AG04450 (cell line): ENCODE measurements at regions not wholly inside any gene's neighbourhood (a gene's known extent, or its start where the extent isn't known, plus 50 kb on each side); places are given as distances from the start of the nearest gene placed in this dataset.

Source experiments
- CTCF ChIA-PET: fragments of 300-600, 350-600 bp; formaldehyde crosslinking; extraction: SDS; loops from one replicate; lab custom pipeline; 2022; ENCODE audit warnings: antibody characterized with exemption, inconsistent platforms; lab: Charles Lee
- POLR2A ChIA-PET: fragments of 350-600 bp; formaldehyde crosslinking; extraction: SDS; loops from one replicate; lab custom pipeline; 2021; ENCODE audit warnings: antibody characterized with exemption, inconsistent platforms; lab: Yijun Ruan, JAX
- DNase-seq: peaks from one replicate; pipeline ENCODE4 v3.0.0-alpha.2; 2011; ENCODE audit warnings: low read depth, low spot score
- H3K27ac ChIP-seq: one replicate; pipeline ENCODE4 v1.5.1; 2012; ENCODE audit warnings: low read depth, low read length, control low read depth
- H3K27me3 ChIP-seq: one replicate; pipeline ENCODE4 v1.6.0; 2012; ENCODE audit warnings: low read length; ENCODE audit not compliant: control insufficient read depth, insufficient read depth
- H3K4me3 ChIP-seq: 2 replicates; pipeline ENCODE4 v1.5.1; 2011; ENCODE audit warnings: mild to moderate bottlenecking, low read depth, low read length, control low read depth
- H3K9me3 ChIP-seq: 2 replicates; pipeline ENCODE4 v1.5.1; 2012; ENCODE audit warnings: low read length; ENCODE audit not compliant: control insufficient read depth, insufficient read depth
- CTCF ChIP-seq: IDR thresholded peaks from 2 replicates; pipeline ENCODE4 v1.5.1; 2011; ENCODE audit warnings: low read depth, low read length, control low read depth, inconsistent platforms

DNA sequence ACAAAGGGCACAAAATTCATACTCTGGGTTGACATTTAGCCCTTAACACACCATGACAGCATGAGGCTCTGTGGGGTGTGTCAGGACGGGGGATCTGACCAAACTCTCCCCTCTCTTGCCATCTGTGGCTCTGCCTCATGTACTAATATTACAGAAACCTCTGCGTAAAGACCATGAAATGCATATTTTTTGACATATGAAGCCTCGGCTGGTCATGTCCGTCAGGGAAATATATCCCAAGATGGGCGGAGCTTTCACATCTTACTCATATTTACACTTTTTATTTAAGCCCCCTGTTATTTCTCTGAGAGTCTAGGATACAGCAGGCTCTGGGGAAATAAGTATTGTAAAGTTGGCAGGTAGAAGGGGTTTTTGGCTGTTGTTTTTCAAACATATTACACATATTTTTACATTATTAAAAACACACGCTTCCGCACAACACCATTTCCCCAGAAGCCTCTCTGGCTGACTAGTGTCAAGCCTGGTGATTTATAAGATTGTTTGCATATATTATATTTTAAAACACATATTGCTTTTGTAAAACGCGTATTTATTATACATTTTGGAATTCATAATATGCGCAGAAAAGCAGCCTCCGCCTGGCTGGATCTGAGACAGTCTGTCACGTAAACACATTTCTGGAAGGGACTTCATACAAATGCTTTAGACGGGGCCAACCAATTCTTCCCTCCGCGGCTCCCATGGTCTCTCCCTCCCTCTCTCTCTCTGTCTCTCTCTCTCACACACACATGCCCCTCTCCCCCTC lies 237.7 kb upstream of the ZFHX3 start:
- POLR2A ChIA-PET: no interaction called here
- H3K27ac ChIP-seq: no peak overlapping the region
- TF ChIP-seq CTCF: no peak
- H3K4me3 ChIP-seq: no peak overlapping the region
- H3K9me3 ChIP-seq: peaks cover 7% of the 10 kb centered on the region; the same call in 1 of the 2 replicates
- H3K27me3 ChIP-seq: peaks cover 32% of the 10 kb centered on the region
- DNase-seq: no peak
- CTCF ChIA-PET: interaction anchor here (1.0 kb wide), 1 partner anchor 453 kb away, joined by 3 read pairs; no protein-coding TSS in a partner anchor

GRCh38 chr16:73280388-73280787 lies 232.5 kb upstream of the ZFHX3 start:
- Histone ChIP-seq H3K27ac (no peak overlapping the region), H3K9me3 (no peaks in the 10 kb centered on the region), H3K27me3 (no peaks in the 10 kb centered on the region), H3K4me3 (no peak overlapping the region)
- ChIA-PET CTCF (no interaction called here), POLR2A (no interaction called here)
- TF ChIP-seq CTCF: no peak
- DNase-seq: no peak

DNA sequence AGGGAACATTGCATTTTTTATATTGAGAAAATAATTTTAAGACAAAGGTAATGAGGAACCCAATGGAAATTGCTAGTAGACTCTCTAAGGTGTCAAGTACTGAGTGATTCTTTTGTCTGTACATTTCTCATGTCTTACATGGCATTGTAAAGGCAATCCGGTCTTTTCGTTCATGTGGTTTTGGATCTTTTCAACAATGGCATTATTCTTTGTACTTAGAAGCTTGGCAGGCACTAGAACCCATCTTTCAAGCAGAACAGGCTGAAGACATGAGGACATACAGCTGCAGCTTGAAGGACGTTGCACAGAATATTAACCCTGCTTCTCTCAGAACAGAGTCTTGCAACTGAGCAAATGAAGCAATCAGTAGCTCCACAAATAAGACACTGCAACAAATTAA lies 231.5 kb upstream of the ZFHX3 start:
- H3K27ac ChIP-seq: no peak overlapping the region

DNA sequence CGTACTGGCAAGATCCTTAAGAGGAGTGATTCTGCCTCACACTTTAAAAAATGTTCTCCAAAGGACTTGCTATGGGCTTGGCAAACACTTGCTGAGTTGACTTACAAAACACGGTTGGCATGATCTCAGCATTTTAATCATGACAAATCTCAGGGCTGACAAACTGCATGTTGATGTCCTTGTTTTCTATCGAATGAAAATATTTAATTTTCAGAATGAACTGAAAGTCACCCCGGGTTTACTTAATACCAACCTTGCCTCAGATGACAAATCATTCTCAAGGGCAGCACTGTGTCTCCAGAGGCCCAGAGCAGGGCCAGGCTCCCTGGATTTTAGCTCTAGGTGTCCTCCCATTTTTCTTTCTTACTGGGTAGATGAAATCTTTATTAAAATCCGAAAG lies 229.1 kb upstream of the ZFHX3 start:
- Histone ChIP-seq H3K27ac (no peak overlapping the region), H3K9me3 (no peaks in the 10 kb centered on the region), H3K4me3 (no peak overlapping the region), H3K27me3 (no peaks in the 10 kb centered on the region)
- CTCF ChIA-PET: no interaction called here
- TF ChIP-seq CTCF: no peak
- no peak for DNase-seq
- POLR2A ChIA-PET: no interaction called here

More for the DNA sequence above, 231.5 kb upstream of the ZFHX3 start:
- no peak overlapping the region for H3K4me3 ChIP-seq
- no peak for DNase-seq
- ChIA-PET POLR2A (no interaction called here), CTCF (no interaction called here)
- TF ChIP-seq CTCF: no peak
- no peaks in the 10 kb centered on the region for H3K9me3 ChIP-seq
- H3K27me3 ChIP-seq: no peaks in the 10 kb centered on the region

GRCh38 chr16:73275448-73275847 lies 227.5 kb upstream of the ZFHX3 start:
- Histone ChIP-seq H3K4me3 (no peak overlapping the region), H3K27me3 (peaks cover 2% of the 10 kb centered on the region), H3K27ac (no peak overlapping the region), H3K9me3 (no peaks in the 10 kb centered on the region)
- DNase-seq: no peak
- TF ChIP-seq CTCF: no peak
- ChIA-PET POLR2A (no interaction called here), CTCF (no interaction called here)
